Fibroblast of villous mesenchyme (primary cell): ENCODE measurements at regions not wholly inside any gene's neighbourhood (a gene's known extent, or its start where the extent isn't known, plus 50 kb on each side); places are given as distances from the start of the nearest gene placed in this dataset.

Experiments used
- DNase-seq: peaks from one replicate; pipeline ENCODE4 v3.0.0-alpha.2; 2010; ENCODE audit warnings: low read depth
- H3K4me3 ChIP-seq: 2 replicates; pipeline ENCODE4 v1.5.1; 2011; ENCODE audit warnings: low read depth, mild to moderate bottlenecking, low read length
- TF ChIP-seq, protein P1 (sequence below): IDR thresholded peaks from 2 replicates; pipeline ENCODE4 v1.5.1; 2012; ENCODE audit warnings: low read depth, mild to moderate bottlenecking, low read length; ENCODE audit not compliant: insufficient read depth

DNA sequence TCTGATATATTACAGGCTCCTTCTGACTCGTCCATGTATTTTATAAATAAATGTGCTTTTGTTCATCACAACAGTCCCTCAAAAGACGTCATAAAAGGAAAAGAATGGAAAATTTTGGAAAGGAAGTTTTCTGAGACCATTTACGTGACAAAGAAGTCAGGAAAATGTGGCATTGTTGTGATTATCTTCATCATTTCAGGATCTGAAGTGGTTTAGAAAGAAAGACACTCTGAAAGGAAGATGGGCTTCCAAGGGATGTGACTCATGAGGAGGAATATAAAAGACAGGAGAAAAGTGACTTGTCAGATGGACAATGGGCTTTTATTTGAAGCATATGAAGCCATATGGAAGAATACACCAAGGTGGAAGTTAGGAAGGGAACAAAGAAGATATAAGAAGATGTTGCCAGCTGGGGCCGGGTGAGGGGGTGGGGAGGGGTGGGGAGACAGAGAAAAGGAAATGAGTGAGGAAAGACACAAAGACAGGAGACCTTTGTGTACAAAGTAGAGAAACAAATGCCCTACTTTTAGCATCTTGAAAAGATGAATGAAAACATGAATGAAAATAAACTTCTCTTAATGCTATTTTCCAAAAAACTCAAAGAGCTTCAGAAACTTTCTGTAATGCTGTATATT, 190.3 kb upstream of the PREP start:
- TF ChIP-seq, protein P1, sequence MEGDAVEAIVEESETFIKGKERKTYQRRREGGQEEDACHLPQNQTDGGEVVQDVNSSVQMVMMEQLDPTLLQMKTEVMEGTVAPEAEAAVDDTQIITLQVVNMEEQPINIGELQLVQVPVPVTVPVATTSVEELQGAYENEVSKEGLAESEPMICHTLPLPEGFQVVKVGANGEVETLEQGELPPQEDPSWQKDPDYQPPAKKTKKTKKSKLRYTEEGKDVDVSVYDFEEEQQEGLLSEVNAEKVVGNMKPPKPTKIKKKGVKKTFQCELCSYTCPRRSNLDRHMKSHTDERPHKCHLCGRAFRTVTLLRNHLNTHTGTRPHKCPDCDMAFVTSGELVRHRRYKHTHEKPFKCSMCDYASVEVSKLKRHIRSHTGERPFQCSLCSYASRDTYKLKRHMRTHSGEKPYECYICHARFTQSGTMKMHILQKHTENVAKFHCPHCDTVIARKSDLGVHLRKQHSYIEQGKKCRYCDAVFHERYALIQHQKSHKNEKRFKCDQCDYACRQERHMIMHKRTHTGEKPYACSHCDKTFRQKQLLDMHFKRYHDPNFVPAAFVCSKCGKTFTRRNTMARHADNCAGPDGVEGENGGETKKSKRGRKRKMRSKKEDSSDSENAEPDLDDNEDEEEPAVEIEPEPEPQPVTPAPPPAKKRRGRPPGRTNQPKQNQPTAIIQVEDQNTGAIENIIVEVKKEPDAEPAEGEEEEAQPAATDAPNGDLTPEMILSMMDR = no peak
- no peak overlapping the region for H3K4me3 ChIP-seq
- peak; percentile 51 for DNase-seq

DNA sequence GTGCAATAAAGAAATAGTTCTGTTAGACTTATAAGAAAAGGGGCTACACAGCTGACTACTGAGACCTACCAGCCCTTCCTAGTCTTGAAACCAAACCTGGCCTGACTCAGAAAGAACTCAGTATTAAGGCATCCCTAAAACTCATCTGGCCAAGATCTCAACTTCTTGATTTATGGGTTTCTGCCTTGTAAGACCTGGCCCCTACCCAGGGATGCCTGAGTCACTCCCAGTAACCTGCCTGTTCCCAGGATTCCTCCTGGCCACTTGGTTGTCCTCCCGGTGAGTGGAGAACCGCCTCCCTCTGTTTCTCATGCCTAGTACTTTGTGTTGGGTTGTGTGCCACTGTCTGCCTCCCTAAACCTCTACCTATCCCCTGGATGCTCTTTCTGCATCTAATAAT, 189.4 kb upstream of the PREP start:
- no peak overlapping the region for H3K4me3 ChIP-seq
- TF ChIP-seq, protein P1 = no peak
- peak; percentile 90 for DNase-seq

DNA sequence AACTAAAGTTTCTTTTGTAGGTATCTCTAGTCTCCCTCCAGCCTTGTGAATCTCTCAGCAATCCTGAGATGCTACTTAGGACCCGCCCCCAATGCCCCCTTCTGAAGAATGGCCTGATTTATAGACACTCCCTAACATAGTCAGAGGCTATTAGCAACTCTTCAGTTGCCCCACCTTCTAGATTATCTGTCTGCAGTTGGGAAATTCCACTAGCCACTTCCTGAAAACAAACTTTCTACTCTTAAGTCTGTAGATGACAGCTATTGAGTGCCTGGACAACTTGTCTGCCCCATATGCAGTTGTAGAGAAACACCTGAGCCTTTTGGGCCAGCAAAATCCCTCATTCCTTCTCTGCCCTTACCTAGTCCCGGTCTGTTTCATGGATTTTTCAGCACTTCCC, 188.2 kb upstream of the PREP start:
- peak; percentile 77 for DNase-seq
- no peak overlapping the region for H3K4me3 ChIP-seq
- TF ChIP-seq, protein P1 = no peak

DNA sequence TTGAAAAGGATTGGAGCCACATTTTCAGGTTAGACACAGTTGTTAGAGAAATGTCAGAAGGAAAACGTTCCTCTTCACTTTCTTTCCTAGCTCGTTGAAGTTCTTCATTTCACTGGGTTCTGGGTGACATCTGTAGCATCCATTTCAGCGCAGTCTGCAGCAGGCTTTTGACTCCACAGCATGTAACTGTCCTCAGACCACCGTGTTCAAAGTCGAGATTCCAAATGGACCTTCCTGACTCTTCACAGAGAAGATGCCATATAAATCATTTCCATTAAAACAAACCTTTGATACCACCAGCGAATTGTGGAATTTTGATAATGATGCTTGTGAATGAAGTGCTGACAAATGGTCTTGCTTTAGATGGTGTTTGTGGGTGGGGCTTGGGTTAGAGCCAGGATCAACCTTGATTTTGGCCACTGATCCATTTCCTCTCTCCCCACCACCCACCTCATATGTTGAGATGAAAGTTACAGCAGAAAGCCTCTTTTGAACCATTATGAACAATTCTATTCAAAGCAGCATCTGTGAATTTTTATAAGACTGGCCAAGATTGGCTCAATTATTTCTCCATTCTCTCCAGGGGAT, 185.3 kb upstream of the PREP start:
- DNase-seq = no peak
- no peak overlapping the region for H3K4me3 ChIP-seq
- TF ChIP-seq, protein P1 = no peak

DNA sequence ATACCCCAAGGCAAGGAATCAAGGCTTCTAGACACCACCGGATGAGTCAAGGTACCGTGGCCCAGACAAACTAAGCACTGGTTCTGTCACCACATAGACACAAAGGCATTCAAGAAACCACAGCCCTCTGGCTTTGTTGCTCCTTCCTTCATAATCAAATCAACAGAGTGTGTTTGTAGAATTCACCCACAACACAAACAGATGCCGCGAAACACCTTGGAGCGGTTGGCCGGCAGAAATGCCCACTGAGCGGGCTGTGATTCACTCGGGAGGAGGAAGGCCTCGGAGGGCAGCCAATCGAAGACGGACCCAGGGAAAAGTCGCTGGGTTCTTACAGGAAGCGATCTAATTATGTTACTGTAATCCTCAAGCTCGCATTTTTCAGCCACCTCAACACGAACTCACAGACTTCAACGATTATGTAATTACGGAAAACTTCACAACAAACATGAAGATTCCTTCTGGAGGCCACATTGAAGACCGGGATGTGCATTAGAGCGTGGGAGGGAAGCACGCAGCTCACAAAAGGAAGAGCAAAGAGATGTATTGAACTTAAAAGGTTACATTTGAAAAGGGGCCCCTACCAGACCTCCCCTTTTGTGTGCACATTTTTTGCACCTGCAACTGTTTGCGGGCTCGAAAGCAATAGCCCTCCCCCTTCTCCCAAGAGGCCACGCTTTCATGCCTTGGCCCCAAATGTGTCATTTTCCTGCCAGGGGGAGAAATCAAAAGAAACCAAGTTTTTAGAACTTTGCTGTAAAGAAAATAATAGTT, 184.7 kb upstream of the PREP start:
- DNase-seq = peak; percentile 43
- TF ChIP-seq, protein P1 = no peak
- H3K4me3 ChIP-seq = no peak overlapping the region

DNA sequence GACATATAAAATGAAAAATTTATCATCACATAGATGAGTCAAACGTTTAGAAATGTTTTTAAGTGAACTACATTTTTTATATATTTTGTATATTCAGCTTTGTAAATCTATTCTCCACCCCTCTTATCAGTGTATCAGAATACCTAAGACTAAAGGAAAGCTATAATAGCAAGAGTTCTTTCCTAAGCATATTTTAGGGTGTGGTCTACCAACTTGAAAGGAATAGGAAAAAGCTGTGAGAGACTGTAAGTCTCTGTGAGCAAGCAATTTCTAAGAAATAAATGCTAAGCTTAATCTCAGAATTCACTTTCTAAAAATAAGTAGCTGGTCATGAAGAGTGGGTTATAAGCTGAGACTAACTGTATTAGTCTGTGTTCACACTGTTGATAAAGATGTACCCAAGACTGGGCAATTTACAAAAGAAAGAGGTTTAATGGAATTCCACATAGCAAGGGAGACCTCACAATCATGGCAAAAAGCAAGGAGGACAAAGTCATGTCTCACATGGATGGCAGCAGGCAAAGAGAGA, 175.4 kb upstream of the PREP start:
- H3K4me3 ChIP-seq = no peak overlapping the region
- TF ChIP-seq, protein P1 = no peak
- no peak for DNase-seq
